ENCODE measurements at regions not wholly inside any gene's neighbourhood (a gene's known extent, or its start where the extent isn't known, plus 50 kb on each side); places are given as distances from the start of the nearest gene placed in this dataset.

GRCh38 chr17:14760719-14761411 is 460.0 kb downstream of the HS3ST3B1 start:
- intact Hi-C loops (cut with DNase I) = no loop called here
- ATAC-seq = no peak
- no peak for DNase-seq (ENCODE audit: missing footprints)

GRCh38 chr17:14760212-14760611 is 459.3 kb downstream of the HS3ST3B1 start:
- no peak for ATAC-seq
- intact Hi-C loops (cut with DNase I) = no loop called here
- no peak for DNase-seq (ENCODE audit: missing footprints)

GRCh38 chr17:14759325-14759724 is 458.4 kb downstream of the HS3ST3B1 start:
- intact Hi-C loops (cut with DNase I) = no loop called here
- ATAC-seq = no peak
- no peak for DNase-seq (ENCODE audit: missing footprints)

- DNase-seq (ENCODE audit: missing footprints) = no peak
- intact Hi-C loops (cut with DNase I) = no loop called here
Observed at GRCh38 chr17:14756479-14756878, 455.6 kb downstream of the HS3ST3B1 start.

GRCh38 chr17:14755002-14755401 is 454.1 kb downstream of the HS3ST3B1 start:
- ATAC-seq (no peak), DNase-seq (ENCODE audit: missing footprints) (no peak)
- intact Hi-C loops (cut with DNase I) = no loop called here

More at GRCh38 chr17:14756479-14756878, 455.6 kb downstream of the HS3ST3B1 start:
- ATAC-seq = no peak

- DNase-seq (ENCODE audit: missing footprints) = no peak
- intact Hi-C loops (cut with DNase I) = no loop called here
- no peak for ATAC-seq
Observed at GRCh38 chr17:14753383-14753782, 452.5 kb downstream of the HS3ST3B1 start.

GRCh38 chr17:14752011-14752410 is 451.1 kb downstream of the HS3ST3B1 start:
- no peak for ATAC-seq
- no peak for DNase-seq (ENCODE audit: missing footprints)
- intact Hi-C loops (cut with DNase I) = no loop called here

- intact Hi-C loops (cut with DNase I) = no loop called here
- no peak for DNase-seq (ENCODE audit: missing footprints)
- ATAC-seq = no peak
Observed at GRCh38 chr17:14750866-14751265, 450.0 kb downstream of the HS3ST3B1 start.

- DNase-seq (ENCODE audit: missing footprints) (no peak), ATAC-seq (no peak)
- intact Hi-C loops (cut with DNase I) = no loop called here
Observed at GRCh38 chr17:14749269-14749668, 448.4 kb downstream of the HS3ST3B1 start.

- intact Hi-C loops (cut with DNase I) = no loop called here
- no peak for ATAC-seq
Observed at GRCh38 chr17:14748036-14748710, 447.3 kb downstream of the HS3ST3B1 start.

GRCh38 chr17:14747603-14747950 is 446.7 kb downstream of the HS3ST3B1 start:
- DNase-seq (ENCODE audit: missing footprints) (no peak), ATAC-seq (no peak)
- intact Hi-C loops (cut with DNase I) = no loop called here

More at GRCh38 chr17:14748036-14748710, 447.3 kb downstream of the HS3ST3B1 start:
- no peak for DNase-seq (ENCODE audit: missing footprints)

GRCh38 chr17:14746822-14747602 is 446.1 kb downstream of the HS3ST3B1 start:
- DNase-seq (ENCODE audit: missing footprints) (no peak), ATAC-seq (no peak)
- intact Hi-C loops (cut with DNase I) = no loop called here

- intact Hi-C loops (cut with DNase I) = no loop called here
- DNase-seq (ENCODE audit: missing footprints) = no peak
- ATAC-seq = no peak
Observed at GRCh38 chr17:14745541-14745940, 444.7 kb downstream of the HS3ST3B1 start.

- no peak for DNase-seq (ENCODE audit: missing footprints)
- intact Hi-C loops (cut with DNase I) = no loop called here
- ATAC-seq = no peak
Observed at GRCh38 chr17:14744761-14745473, 444.0 kb downstream of the HS3ST3B1 start.

GRCh38 chr17:14741491-14741890 is 440.6 kb downstream of the HS3ST3B1 start:
- intact Hi-C loops (cut with DNase I) = no loop called here
- ATAC-seq (no peak), DNase-seq (ENCODE audit: missing footprints) (no peak)

GRCh38 chr17:14739656-14740431 is 439.0 kb downstream of the HS3ST3B1 start:
- ATAC-seq = no peak
- intact Hi-C loops (cut with DNase I) = no loop called here
- DNase-seq (ENCODE audit: missing footprints) = no peak

- no peak for ATAC-seq
- intact Hi-C loops (cut with DNase I) = no loop called here
- DNase-seq (ENCODE audit: missing footprints) = no peak
Observed at GRCh38 chr17:14738652-14738988, 437.7 kb downstream of the HS3ST3B1 start.

- ATAC-seq (peak; percentile 48), DNase-seq (ENCODE audit: missing footprints) (peak; percentile 83)
- intact Hi-C loops (cut with DNase I) = no loop called here
Observed at GRCh38 chr17:14737984-14738651, 437.2 kb downstream of the HS3ST3B1 start.

Measured in Right ventricle myocardium inferior (tissue), 1 donor.